CD4-positive, CD25-positive, alpha-beta regulatory T cell (primary cell): ENCODE measurements at regions not wholly inside any gene's neighbourhood (a gene's known extent, or its start where the extent isn't known, plus 50 kb on each side); places are given as distances from the start of the nearest gene placed in this dataset.
"Not testable (repeated sequence)": the region's sequence is repeated elsewhere in the genome, so short reads cannot be mapped to it uniquely, and the experiment has no call there.

Source experiments
- ATAC-seq, 2 donors: fragments of 150-1000 bp; cut with Tn5 transposase; one replicate each; pipeline ENCODE4 v1.10.0; 2021; ENCODE audit warnings: low read depth in 2 of 2, moderate number of reproducible peaks in 2 of 2, moderate library complexity in 1 of 2
- DNase-seq, 3 donors: peaks; one replicate each; pipeline versions ENCODE4 v3.0.0 to v3.0.0-alpha.2; 2012 to 2022; ENCODE audit warnings: mixed read lengths in 1 of 3
- H3K27ac ChIP-seq: one replicate; pipeline ENCODE4 v1.7.0; 2013; ENCODE audit warnings: mild to moderate bottlenecking, low read length; ENCODE audit not compliant: insufficient read depth, poor library complexity, severe bottlenecking
- H3K27me3 ChIP-seq: one replicate; pipeline ENCODE4 v1.7.0; 2013; ENCODE audit warnings: low read length; ENCODE audit not compliant: control insufficient read depth, insufficient read depth
- H3K36me3 ChIP-seq: one replicate; pipeline ENCODE4 v1.7.0; 2013; ENCODE audit warnings: mild to moderate bottlenecking, low read length, moderate library complexity; ENCODE audit not compliant: control insufficient read depth, insufficient read depth
- H3K4me1 ChIP-seq: 2 replicates; pipeline ENCODE4 v1.7.0; 2013; ENCODE audit warnings: mild to moderate bottlenecking, low read length; ENCODE audit not compliant: insufficient read depth, control insufficient read depth, poor library complexity, severe bottlenecking
- H3K4me3 ChIP-seq: one replicate; pipeline ENCODE4 v1.7.0; 2013; ENCODE audit warnings: low read depth, mild to moderate bottlenecking, low read length, moderate library complexity
- H3K9me3 ChIP-seq, 2 experiments: 1 replicate in 1 of 2; 2 replicates in 1 of 2; pipeline ENCODE4 v1.7.0; 2013; ENCODE audit warnings: low read length in 2 of 2, mild to moderate bottlenecking in 1 of 2, moderate library complexity in 1 of 2; ENCODE audit not compliant: control insufficient read depth in 2 of 2
- H3K27ac Mint-ChIP-seq, 3 donors: one replicate each; pipeline ENCODE4 v1.8.0; 2020 to 2022; ENCODE audit warnings: mild to moderate bottlenecking in 3 of 3, mixed read lengths in 3 of 3, moderate library complexity in 2 of 3
- H3K27me3 Mint-ChIP-seq: one replicate; pipeline ENCODE4 v1.8.0; 2022; ENCODE audit warnings: mild to moderate bottlenecking, mixed read lengths
- H3K36me3 Mint-ChIP-seq: one replicate; pipeline ENCODE4 v1.8.0; 2020; ENCODE audit warnings: mixed read lengths
- H3K4me1 Mint-ChIP-seq, 4 donors: one replicate each; pipeline ENCODE4 v1.8.0; 2020 to 2022; ENCODE audit warnings: mixed read lengths in 4 of 4, mild to moderate bottlenecking in 1 of 4
- H3K4me3 Mint-ChIP-seq, 4 donors: one replicate each; pipeline ENCODE4 v1.8.0; 2020 to 2022; ENCODE audit warnings: mild to moderate bottlenecking in 4 of 4, mixed read lengths in 4 of 4, moderate library complexity in 3 of 4
- H3K9me3 Mint-ChIP-seq, 7 donors: one replicate each; pipeline ENCODE4 v1.8.0; 2020 to 2022; ENCODE audit warnings: mixed read lengths in 7 of 7, mild to moderate bottlenecking in 3 of 7, moderate library complexity in 2 of 7

DNA sequence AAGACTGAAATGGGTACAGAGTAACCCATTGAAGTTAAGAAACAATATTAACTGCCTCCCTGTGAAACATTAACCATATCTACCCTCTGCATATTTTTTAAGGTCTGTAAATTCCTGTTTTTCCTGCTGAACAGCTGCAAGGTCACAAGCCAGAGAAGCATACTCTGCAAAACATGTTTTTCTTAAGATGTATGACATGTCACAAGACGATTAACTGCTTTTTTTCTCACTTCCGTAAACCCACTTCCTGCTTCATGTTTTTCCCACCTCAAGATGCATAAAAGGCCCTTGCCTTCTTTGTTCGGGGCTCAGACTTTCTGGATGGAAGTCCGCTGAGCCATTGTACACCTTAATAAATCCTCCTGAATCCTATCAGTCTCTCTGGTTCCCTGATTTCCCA is 504.7 kb upstream of the MIS18BP1 start:
- peaks cover 4 to 9% of the 10 kb centered on the region in 2 experiments for H3K9me3 ChIP-seq
- H3K36me3 ChIP-seq, result no peaks in the 10 kb centered on the region
- no peaks in the 10 kb centered on the region for H3K36me3 Mint-ChIP-seq
- no peaks in the 10 kb centered on the region for H3K4me1 Mint-ChIP-seq
- no peaks in the 10 kb centered on the region for H3K27me3 ChIP-seq
- no peaks in the 10 kb centered on the region for H3K27me3 Mint-ChIP-seq
- no peaks in the 10 kb centered on the region for H3K4me1 ChIP-seq
- no peak for ATAC-seq
- no peak overlapping the region for H3K4me3 Mint-ChIP-seq
- H3K27ac ChIP-seq, result no peak overlapping the region
- H3K4me3 ChIP-seq, result no peak overlapping the region
- H3K9me3 Mint-ChIP-seq, result peaks cover 3 to 32% (median 7%) of the 10 kb centered on the region in 7 donors
- no peak overlapping the region for H3K27ac Mint-ChIP-seq
- no peak for DNase-seq

DNA sequence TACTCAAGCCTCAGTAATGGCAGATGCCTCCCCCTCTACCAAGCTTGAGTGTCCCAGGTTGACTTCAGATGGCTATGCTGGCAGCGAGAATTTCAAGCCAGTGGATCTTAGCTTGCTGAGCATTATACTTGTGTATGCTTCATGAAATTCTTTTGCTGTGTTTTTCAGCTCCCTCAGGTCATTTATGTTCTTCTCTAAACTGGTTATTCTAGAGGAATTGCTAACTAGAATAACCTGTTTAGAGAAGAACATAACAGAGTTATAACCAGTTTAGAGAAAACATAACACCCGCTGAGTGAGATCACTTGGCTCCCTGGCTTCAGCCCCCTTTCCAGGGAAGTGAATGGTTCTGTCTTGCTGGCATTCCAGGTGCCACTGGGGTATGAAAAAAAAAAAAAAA is 503.4 kb upstream of the MIS18BP1 start:
- H3K27me3 Mint-ChIP-seq, H3K36me3 Mint-ChIP-seq, H3K4me1 Mint-ChIP-seq, DNase-seq, H3K4me3 Mint-ChIP-seq, H3K27ac Mint-ChIP-seq, H3K4me1 ChIP-seq, H3K9me3 ChIP-seq, H3K4me3 ChIP-seq, H3K27ac ChIP-seq, ATAC-seq, H3K36me3 ChIP-seq, H3K27me3 ChIP-seq: not testable (repeated sequence)
- peaks cover 3 to 36% (median 9%) of the 10 kb centered on the region in 7 donors for H3K9me3 Mint-ChIP-seq

DNA sequence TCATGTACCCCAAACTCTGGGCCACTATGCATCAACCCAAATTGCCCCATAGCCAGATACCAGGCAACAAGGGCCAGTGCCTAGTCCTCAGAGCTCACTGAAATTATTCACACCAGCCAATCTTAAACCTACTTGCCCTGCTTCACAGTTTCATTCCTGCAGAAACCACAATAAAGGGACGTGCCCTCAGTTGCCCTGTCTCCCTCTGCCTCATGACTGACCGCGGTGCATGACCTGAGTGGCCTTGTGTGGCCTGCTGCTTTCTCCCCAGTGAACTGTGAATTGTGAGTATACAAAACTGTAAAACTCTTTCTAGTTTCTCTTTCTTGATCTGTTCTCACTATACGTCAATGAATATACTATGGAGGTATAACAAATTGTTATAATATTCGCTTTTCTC is 490.9 kb upstream of the MIS18BP1 start:
- Mint-ChIP-seq H3K36me3 (no peaks in the 10 kb centered on the region), H3K4me1 (no peaks in the 10 kb centered on the region), H3K27me3 (no peaks in the 10 kb centered on the region), H3K9me3 (peaks cover 1 to 14% (median 11%) of the 10 kb centered on the region in 7 donors), H3K27ac (no peak overlapping the region), H3K4me3 (no peak overlapping the region)
- no peaks in the 10 kb centered on the region for H3K27me3 ChIP-seq
- no peak overlapping the region for H3K27ac ChIP-seq
- no peak overlapping the region for H3K4me3 ChIP-seq
- no peaks in the 10 kb centered on the region for H3K36me3 ChIP-seq
- ATAC-seq, result no peak
- no peak for DNase-seq
- peaks cover 0 to 3% of the 10 kb centered on the region in 2 experiments for H3K9me3 ChIP-seq
- H3K4me1 ChIP-seq, result no peaks in the 10 kb centered on the region

DNA sequence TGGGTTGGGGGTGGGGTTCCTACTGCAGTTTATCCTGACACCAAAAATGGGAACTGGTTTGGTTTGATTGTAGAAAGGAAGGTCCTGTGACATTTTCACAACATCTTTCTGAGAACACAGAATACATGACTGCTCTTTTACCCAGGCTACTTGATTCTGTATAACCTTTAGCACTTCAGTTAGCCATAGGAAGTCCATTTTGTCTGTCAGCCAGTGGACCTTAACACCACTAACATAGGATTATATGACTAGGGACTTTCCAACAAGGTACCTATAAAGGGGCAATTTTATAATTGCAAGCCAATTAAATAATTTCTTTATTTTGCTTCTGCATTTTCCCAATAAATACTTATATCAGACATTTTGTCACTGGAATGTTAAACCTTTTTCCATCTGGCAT is 489.2 kb upstream of the MIS18BP1 start:
- no peak overlapping the region for H3K4me3 ChIP-seq
- H3K4me1 ChIP-seq, result no peaks in the 10 kb centered on the region
- H3K27ac Mint-ChIP-seq, result no peak overlapping the region
- H3K9me3 Mint-ChIP-seq, result peaks cover 1 to 20% (median 8%) of the 10 kb centered on the region in 7 donors
- H3K4me3 Mint-ChIP-seq, result no peak overlapping the region
- no peaks in the 10 kb centered on the region for H3K36me3 Mint-ChIP-seq
- no peaks in the 10 kb centered on the region for H3K4me1 Mint-ChIP-seq
- H3K36me3 ChIP-seq, result no peaks in the 10 kb centered on the region
- H3K27ac ChIP-seq, result no peak overlapping the region
- H3K27me3 ChIP-seq, result no peaks in the 10 kb centered on the region
- ATAC-seq (no peak), DNase-seq (no peak)
- H3K27me3 Mint-ChIP-seq, result no peaks in the 10 kb centered on the region
- no peaks in the 10 kb centered on the region for H3K9me3 ChIP-seq

DNA sequence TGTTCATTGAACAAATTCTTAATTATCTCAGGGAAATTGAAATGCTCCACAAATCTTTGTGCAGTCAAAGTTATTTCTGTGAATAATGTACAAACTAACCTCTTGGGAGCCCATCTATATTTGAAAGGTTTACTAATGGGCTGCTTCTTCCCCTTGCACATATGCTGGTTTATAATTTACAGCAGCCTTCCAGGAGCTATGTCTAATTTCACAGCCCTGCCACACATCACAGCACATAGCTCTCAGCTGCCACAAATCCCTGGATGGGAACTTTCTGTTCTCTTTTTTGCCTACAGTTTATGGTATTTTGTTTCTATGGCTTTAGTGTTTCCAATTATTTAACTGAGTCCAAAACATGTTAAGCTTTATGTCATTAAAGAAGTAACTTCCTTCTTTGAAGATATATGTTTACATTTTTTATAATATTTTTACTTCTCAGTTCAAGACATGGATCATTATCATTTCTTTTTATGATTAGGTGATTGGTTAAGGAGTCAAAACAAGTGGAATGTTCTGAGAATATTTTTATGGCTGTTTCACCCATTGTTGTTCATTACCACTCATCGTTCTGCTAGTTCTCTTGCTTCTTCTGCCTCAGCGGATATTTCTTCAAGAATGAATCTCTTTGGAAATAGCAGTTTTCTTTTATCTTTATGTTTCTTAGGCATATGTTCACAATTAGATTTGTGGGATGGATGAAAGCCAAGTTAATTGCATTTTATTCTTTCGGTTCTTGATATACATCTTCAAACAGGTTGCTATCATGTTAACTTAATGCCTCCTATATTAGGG is 475.6 kb upstream of the MIS18BP1 start:
- Mint-ChIP-seq H3K27me3 (no peaks in the 10 kb centered on the region), H3K9me3 (peaks cover 0 to 39% (median 10%) of the 10 kb centered on the region in 7 donors), H3K27ac (no peak overlapping the region), H3K4me1 (no peaks in the 10 kb centered on the region), H3K4me3 (no peak overlapping the region), H3K36me3 (no peaks in the 10 kb centered on the region)
- Histone ChIP-seq H3K4me3 (no peak overlapping the region), H3K4me1 (no peaks in the 10 kb centered on the region), H3K36me3 (no peaks in the 10 kb centered on the region), H3K9me3 (no peaks in the 10 kb centered on the region), H3K27ac (no peak overlapping the region), H3K27me3 (no peaks in the 10 kb centered on the region)
- DNase-seq (no peak), ATAC-seq (no peak)

DNA sequence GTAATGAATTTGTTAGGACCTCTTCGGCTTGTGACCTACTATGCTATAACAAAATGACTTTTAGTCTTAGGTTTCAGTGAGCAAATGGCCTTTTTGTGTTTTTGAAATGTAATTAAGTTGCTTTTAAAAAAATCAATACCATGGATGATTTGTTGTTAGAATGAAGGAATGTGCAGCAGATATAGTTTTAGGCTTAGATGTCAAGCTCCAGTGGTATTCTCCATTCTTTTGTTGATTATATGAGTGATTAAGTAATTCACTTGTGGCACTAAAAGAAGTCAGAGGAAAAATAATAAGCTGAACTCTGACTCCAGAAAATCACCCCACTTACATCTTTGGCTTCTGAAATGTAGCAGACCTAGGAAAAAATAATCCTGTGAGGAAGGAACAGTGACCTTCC is 474.1 kb upstream of the MIS18BP1 start:
- no peaks in the 10 kb centered on the region for H3K4me1 Mint-ChIP-seq
- H3K27ac ChIP-seq, result no peak overlapping the region
- no peak overlapping the region for H3K27ac Mint-ChIP-seq
- no peaks in the 10 kb centered on the region for H3K36me3 Mint-ChIP-seq
- no peak for DNase-seq
- no peaks in the 10 kb centered on the region for H3K36me3 ChIP-seq
- no peak for ATAC-seq
- H3K9me3 ChIP-seq, result no peaks in the 10 kb centered on the region
- H3K4me3 Mint-ChIP-seq, result no peak overlapping the region
- no peaks in the 10 kb centered on the region for H3K27me3 Mint-ChIP-seq
- H3K4me3 ChIP-seq, result no peak overlapping the region
- no peaks in the 10 kb centered on the region for H3K4me1 ChIP-seq
- H3K9me3 Mint-ChIP-seq, result peaks cover 0 to 27% (median 11%) of the 10 kb centered on the region in 7 donors
- H3K27me3 ChIP-seq, result no peaks in the 10 kb centered on the region

DNA sequence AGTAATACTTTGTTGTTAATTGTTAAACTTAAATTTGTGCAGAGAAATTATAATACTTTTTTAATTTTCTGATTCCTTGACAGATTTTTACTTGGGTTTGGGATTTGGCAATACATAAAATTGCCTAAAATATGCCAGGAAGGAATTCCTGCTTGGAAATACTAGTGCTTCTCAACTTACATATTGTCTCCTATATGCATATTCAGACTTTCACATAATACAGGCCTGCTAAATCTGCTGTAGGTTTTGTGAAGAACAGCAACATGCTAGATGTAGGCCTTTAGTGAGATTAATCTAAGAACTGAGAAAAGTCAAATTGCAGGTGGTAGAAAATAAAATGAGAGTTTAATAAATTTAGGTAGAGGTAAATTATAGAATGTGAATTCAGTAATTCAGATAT is 468.5 kb upstream of the MIS18BP1 start:
- no peaks in the 10 kb centered on the region for H3K36me3 ChIP-seq
- no peaks in the 10 kb centered on the region for H3K4me1 Mint-ChIP-seq
- no peaks in the 10 kb centered on the region for H3K27me3 Mint-ChIP-seq
- no peak overlapping the region for H3K4me3 ChIP-seq
- H3K9me3 Mint-ChIP-seq, result peaks cover 0 to 37% (median 6%) of the 10 kb centered on the region in 7 donors
- no peak for DNase-seq
- no peak overlapping the region for H3K27ac ChIP-seq
- no peak for ATAC-seq
- no peaks in the 10 kb centered on the region for H3K36me3 Mint-ChIP-seq
- no peaks in the 10 kb centered on the region for H3K27me3 ChIP-seq
- H3K9me3 ChIP-seq, result peaks cover 0 to 2% of the 10 kb centered on the region in 2 experiments
- H3K4me1 ChIP-seq, result no peaks in the 10 kb centered on the region
- no peak overlapping the region for H3K27ac Mint-ChIP-seq
- no peak overlapping the region for H3K4me3 Mint-ChIP-seq

DNA sequence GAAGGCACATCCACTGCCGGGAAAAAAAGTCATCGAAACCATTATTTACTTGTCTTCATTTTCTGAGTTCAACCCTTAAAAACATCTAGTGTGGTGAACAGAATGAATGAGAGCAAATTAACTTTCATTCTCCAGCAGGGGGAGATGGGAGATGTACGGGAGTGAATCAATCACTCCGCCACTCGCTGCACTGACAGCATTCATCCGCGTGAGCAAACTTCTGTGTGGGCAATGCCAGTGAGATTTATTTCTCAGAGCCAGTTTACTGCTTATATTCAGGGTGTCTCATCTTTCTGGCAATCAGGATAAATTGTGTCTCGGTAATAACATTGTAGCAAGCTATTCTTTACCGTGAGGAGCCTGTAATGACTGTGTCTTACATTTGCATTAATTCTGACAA is 463.6 kb upstream of the MIS18BP1 start:
- DNase-seq (no peak), ATAC-seq (no peak)
- Mint-ChIP-seq H3K27ac (no peak overlapping the region), H3K4me1 (no peaks in the 10 kb centered on the region), H3K36me3 (no peaks in the 10 kb centered on the region), H3K4me3 (no peak overlapping the region), H3K9me3 (peaks cover 0 to 26% (median 10%) of the 10 kb centered on the region in 7 donors), H3K27me3 (no peaks in the 10 kb centered on the region)
- no peaks in the 10 kb centered on the region for H3K4me1 ChIP-seq
- no peaks in the 10 kb centered on the region for H3K27me3 ChIP-seq
- H3K9me3 ChIP-seq, result peaks cover 0 to 2% of the 10 kb centered on the region in 2 experiments
- no peak overlapping the region for H3K27ac ChIP-seq
- H3K4me3 ChIP-seq, result no peak overlapping the region
- H3K36me3 ChIP-seq, result no peaks in the 10 kb centered on the region
